ENCODE measurements at regions not wholly inside any gene's neighbourhood (a gene's known extent, or its start where the extent isn't known, plus 50 kb on each side); places are given as distances from the start of the nearest gene placed in this dataset.
A peak's percentile ranks its signal among the peaks of the same experiment; 100 is the strongest.

GRCh38 chr7:67462781-67463191, 466.2 kb downstream of the TYW1 start:
- ATAC-seq (peak; percentile 68), DNase-seq (peak in 3 of 4 donors; percentile 44 to 93 (median 91))
- no peak overlapping the region for H3K4me3 ChIP-seq
- H3K9me3 ChIP-seq = peaks cover 0 to 8% of the 10 kb centered on the region in 2 donors
- no peaks in the 10 kb centered on the region for H3K4me1 ChIP-seq
- no peaks in the 10 kb centered on the region for H3K36me3 ChIP-seq
- TF ChIP-seq CTCF (IDR thresholded peaks at IDR 0.05) = no peak
- intact Hi-C loops (cut with DNase I) = no loop called here
- no peaks in the 10 kb centered on the region for H3K27me3 ChIP-seq
- no peak overlapping the region for H3K27ac ChIP-seq

GRCh38 chr7:67463316-67463715, 466.7 kb downstream of the TYW1 start:
- Histone ChIP-seq H3K36me3 (no peaks in the 10 kb centered on the region), H3K27ac (no peak overlapping the region), H3K4me3 (no peak overlapping the region), H3K4me1 (no peaks in the 10 kb centered on the region), H3K9me3 (peaks cover 0 to 8% of the 10 kb centered on the region in 2 donors), H3K27me3 (no peaks in the 10 kb centered on the region)
- no peak for TF ChIP-seq CTCF (IDR thresholded peaks at IDR 0.05)
- intact Hi-C loops (cut with DNase I) = no loop called here
- DNase-seq (peak in 1 of 4 donors; percentile 12), ATAC-seq (no peak)

- Histone ChIP-seq H3K9me3 (peaks cover 0 to 8% of the 10 kb centered on the region in 2 donors), H3K27ac (no peak overlapping the region), H3K27me3 (no peaks in the 10 kb centered on the region), H3K4me1 (no peaks in the 10 kb centered on the region), H3K4me3 (no peak overlapping the region), H3K36me3 (no peaks in the 10 kb centered on the region)
- intact Hi-C loops (cut with DNase I) = no loop called here
- DNase-seq (no peak), ATAC-seq (no peak)
- no peak for TF ChIP-seq CTCF (IDR thresholded peaks at IDR 0.05)
Observed at GRCh38 chr7:67463983-67464382, 467.4 kb downstream of the TYW1 start.

- ATAC-seq (no peak), DNase-seq (no peak)
- Histone ChIP-seq H3K36me3 (no peaks in the 10 kb centered on the region), H3K27me3 (no peaks in the 10 kb centered on the region), H3K27ac (no peak overlapping the region), H3K9me3 (peaks cover 0 to 8% of the 10 kb centered on the region in 2 donors), H3K4me1 (no peaks in the 10 kb centered on the region), H3K4me3 (no peak overlapping the region)
- TF ChIP-seq CTCF (IDR thresholded peaks at IDR 0.05) = no peak
- intact Hi-C loops (cut with DNase I) = no loop called here
Observed at GRCh38 chr7:67466109-67466508, 469.5 kb downstream of the TYW1 start.

- no peak for TF ChIP-seq CTCF (IDR thresholded peaks at IDR 0.05)
- DNase-seq (peak in 2 of 4 donors; percentile 31 to 70), ATAC-seq (no peak)
- intact Hi-C loops (cut with DNase I) = no loop called here
- Histone ChIP-seq H3K9me3 (peaks cover 0 to 5% of the 10 kb centered on the region in 2 donors), H3K27me3 (no peaks in the 10 kb centered on the region), H3K27ac (no peak overlapping the region), H3K36me3 (no peaks in the 10 kb centered on the region), H3K4me3 (no peak overlapping the region), H3K4me1 (no peaks in the 10 kb centered on the region)
Observed at GRCh38 chr7:67470256-67470751, 473.7 kb downstream of the TYW1 start.
